ENCODE measurements at regions not wholly inside any gene's neighbourhood (a gene's known extent, or its start where the extent isn't known, plus 50 kb on each side); places are given as distances from the start of the nearest gene placed in this dataset.
"Not testable (repeated sequence)": the region's sequence is repeated elsewhere in the genome, so short reads cannot be mapped to it uniquely, and the experiment has no call there.

DNA sequence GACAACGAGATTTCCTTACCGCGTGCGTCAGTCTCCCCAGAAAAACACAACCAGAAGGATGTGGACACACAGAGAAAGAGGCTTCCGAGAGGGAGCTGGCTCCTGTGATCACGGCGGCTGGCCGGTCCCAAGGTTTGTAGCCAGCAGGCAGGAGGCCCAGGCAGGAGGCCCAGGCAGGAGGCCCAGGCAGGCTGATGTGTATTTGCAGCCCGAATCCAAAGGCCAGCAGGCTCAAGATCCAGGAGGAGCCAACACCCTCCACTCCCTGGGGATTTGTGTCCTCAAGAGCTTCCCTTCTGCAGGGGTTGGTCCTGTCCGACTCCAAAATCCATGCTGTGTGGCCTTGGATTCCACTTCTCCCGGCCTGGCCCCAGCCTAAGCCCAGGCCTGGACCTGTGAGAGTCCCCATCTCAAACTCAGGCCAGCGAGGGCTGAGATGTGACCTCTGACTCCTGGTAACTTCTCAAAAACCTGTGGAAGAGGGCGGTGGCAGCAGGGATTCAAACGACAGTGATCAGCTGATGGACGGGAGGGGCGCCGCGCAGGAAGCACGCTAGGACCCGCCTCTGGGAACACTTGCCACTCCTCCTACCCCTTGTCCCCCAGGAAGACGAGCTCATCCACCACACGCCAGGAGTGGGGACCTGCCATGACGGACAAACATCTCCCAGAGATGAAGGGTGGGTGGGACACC lies 75.0 kb upstream of the PPP1R26 start:
- TF ChIP-seq, protein P1, sequence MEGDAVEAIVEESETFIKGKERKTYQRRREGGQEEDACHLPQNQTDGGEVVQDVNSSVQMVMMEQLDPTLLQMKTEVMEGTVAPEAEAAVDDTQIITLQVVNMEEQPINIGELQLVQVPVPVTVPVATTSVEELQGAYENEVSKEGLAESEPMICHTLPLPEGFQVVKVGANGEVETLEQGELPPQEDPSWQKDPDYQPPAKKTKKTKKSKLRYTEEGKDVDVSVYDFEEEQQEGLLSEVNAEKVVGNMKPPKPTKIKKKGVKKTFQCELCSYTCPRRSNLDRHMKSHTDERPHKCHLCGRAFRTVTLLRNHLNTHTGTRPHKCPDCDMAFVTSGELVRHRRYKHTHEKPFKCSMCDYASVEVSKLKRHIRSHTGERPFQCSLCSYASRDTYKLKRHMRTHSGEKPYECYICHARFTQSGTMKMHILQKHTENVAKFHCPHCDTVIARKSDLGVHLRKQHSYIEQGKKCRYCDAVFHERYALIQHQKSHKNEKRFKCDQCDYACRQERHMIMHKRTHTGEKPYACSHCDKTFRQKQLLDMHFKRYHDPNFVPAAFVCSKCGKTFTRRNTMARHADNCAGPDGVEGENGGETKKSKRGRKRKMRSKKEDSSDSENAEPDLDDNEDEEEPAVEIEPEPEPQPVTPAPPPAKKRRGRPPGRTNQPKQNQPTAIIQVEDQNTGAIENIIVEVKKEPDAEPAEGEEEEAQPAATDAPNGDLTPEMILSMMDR (conservative IDR thresholded peaks at IDR 0.05), result no peak
- no peak overlapping the region for H3K27ac ChIP-seq

- not testable (repeated sequence) for H3K27ac ChIP-seq
Observed at GRCh38 chr9:135405145-135405464, 74.5 kb upstream of the PPP1R26 start.

DNA sequence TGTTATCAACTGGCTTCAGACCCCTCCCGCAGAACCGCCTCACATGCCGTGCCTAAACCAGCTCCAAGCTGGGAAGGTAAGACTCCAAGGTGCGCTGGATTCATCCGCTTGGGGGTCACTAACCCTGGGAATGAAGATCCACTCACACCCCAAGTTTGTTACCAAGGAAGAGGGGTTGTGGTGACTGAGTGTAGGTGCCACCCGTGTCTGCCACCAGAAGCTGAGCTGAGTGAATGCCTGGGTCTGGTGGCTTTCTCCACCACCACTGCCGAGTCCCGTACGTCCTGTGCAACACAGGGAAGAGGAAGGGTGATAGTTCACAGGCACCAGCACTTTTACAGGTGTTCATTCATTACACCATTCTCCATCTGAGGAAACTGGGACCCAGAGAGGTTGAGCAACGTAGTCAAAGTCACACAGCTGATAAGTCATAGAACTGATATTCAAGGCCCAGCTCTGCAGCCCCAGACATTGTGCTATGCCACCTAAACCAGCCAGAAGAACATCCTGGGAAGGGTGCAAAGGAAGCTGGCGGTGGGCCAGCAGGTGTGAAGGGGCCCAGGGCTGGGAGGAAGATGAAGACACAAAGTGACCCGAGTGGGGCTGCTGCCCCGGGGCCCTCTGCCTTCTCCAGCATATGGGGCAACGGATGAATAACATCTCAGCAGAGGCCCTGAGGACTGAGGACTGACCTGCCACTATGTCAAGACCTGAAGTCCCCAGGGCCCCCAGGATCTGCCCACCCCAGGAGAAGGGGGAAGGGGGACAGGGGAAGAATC lies 70.9 kb upstream of the PPP1R26 start:
- H3K27ac ChIP-seq, result no peak overlapping the region
- TF ChIP-seq, protein P1 (conservative IDR thresholded peaks at IDR 0.05), result no peak

GRCh38 chr9:135409286-135410200 lies 70.0 kb upstream of the PPP1R26 start:
- TF ChIP-seq, protein P1 (conservative IDR thresholded peaks at IDR 0.05), result no peak
- H3K27ac ChIP-seq, result no peak overlapping the region

- no peak overlapping the region for H3K27ac ChIP-seq
- TF ChIP-seq, protein P1 (conservative IDR thresholded peaks at IDR 0.05), result no peak
Observed at GRCh38 chr9:135410421-135410820, 69.2 kb upstream of the PPP1R26 start.

DNA sequence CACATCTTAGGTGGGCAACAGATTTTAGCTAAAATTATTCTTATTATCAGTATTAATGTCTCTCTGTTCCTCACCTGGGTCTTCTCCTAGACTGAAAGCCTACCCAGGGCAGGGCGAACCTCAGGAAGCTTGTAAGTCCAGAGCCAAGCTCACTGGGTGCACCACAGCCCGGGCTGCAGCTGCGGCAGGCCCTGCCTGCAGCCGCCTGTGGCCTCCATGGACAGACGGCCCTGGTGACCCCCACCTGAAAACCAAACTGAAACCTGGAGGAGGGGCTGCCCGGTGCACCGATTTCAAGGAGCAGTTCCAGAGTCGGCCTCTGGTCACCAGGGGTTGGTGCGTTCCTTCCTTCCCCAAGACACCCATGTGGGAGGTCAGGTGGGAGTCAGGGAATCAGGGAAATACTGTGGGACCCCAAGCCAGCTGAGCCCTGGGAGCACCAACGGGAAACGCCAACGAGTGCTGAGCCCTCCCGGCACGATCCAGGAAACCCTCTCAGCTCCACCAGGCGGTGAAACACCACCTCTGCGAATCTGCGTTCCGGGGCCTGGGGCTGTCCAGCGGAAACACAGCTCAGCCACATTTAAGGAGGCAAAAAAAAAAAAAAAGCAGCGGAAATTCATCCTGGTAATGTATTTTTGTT lies 68.6 kb upstream of the PPP1R26 start:
- no peak overlapping the region for H3K27ac ChIP-seq
- TF ChIP-seq, protein P1 (conservative IDR thresholded peaks at IDR 0.05), result no peak

DNA sequence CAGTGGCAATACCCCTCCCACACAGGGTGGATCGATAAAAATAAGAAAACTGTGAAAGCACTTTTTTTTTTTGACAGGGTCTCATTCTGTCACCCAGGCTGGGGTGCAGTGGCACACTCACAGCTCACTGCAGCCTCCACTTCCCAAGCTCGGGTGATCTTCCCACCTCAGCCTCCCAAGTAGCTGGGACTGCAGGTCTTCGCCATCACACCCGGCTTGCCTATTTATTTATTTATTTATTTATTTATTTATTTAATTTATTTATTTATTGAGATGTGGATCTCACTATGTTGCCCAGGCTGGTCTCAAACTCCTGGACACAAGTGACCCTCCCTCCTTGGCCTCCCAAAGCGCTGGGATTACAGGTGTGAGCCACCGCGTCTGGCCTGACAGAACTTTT lies 68.0 kb upstream of the PPP1R26 start:
- not testable (repeated sequence) for H3K27ac ChIP-seq

All from VCaP (cell line).